ENCODE measurements at regions not wholly inside any gene's neighbourhood (a gene's known extent, or its start where the extent isn't known, plus 50 kb on each side); places are given as distances from the start of the nearest gene placed in this dataset.

DNA sequence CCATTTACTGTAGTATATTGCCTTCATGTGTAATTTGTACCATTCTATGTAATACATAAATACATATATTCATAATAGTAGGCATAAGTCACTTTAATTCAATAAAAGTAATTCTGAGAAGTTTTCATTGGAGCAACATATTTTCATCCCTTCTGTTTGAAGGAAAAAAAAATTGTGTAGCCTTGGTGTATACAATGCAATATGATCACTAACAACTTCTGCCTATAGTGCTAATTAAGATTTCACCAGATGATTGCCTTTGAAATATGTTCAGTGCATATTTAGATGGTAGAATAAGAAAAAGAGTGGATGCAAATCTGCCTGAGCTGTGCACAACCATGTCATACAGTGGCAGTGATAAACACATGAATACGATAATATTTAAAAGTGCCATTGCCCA is 996.8 kb downstream of the EFNA5 start:
- no peak overlapping the region for H3K4me3 ChIP-seq (ENCODE audit: low read depth, low read length)
- DNase-seq (ENCODE audit: low read depth), result no peak
- TF ChIP-seq, protein P1, sequence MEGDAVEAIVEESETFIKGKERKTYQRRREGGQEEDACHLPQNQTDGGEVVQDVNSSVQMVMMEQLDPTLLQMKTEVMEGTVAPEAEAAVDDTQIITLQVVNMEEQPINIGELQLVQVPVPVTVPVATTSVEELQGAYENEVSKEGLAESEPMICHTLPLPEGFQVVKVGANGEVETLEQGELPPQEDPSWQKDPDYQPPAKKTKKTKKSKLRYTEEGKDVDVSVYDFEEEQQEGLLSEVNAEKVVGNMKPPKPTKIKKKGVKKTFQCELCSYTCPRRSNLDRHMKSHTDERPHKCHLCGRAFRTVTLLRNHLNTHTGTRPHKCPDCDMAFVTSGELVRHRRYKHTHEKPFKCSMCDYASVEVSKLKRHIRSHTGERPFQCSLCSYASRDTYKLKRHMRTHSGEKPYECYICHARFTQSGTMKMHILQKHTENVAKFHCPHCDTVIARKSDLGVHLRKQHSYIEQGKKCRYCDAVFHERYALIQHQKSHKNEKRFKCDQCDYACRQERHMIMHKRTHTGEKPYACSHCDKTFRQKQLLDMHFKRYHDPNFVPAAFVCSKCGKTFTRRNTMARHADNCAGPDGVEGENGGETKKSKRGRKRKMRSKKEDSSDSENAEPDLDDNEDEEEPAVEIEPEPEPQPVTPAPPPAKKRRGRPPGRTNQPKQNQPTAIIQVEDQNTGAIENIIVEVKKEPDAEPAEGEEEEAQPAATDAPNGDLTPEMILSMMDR (IDR thresholded peaks at IDR 0.05; ENCODE audit: low read depth, low read length, missing control alignments), result no peak
- in situ Hi-C loops (cut with HindIII; ENCODE audit: low sequenced_read_pairs), result no loop called here

DNA sequence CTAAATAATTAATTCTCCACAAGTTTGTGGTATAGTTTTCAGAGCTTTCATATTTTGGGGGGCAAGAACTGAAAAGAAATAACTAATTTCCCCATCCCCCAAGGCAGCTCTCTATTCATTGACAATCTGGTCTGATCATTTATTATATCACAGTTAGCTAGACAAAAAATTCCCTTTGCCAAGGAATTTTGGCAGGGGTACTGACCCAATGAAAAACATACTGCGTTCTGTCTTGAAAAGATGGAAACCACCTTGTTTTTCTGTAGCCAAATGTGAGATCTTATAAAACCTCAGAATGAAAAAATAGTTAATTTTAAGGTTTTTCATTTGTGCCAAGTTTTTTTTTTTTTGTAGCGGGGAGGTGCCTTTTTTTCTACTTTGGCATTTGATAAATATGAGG is 1008.9 kb downstream of the EFNA5 start:
- in situ Hi-C loops (cut with HindIII; ENCODE audit: low sequenced_read_pairs), result no loop called here

DNA sequence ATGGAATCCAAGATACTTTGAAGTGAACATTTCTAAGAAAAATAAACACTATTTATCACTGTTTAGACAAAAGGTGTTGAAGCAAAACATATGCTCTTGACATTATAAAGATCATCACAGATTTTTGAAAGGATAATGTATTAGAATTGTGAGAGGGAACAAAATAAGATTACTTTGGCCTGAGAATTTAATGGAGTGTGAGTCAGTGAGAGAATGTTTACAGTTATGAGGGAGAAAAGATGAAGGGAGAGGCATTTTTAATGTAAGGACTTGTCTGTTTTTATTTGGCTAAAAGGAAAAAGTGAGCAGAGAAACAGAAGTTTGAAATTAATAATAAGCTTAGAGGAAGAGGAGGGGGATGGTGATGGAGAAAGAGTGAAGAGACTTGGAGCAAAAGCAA is 1010.1 kb downstream of the EFNA5 start:
- in situ Hi-C loops (cut with HindIII; ENCODE audit: low sequenced_read_pairs), result no loop called here
- H3K4me3 ChIP-seq (ENCODE audit: low read depth, low read length), result no peak overlapping the region
- DNase-seq (ENCODE audit: low read depth), result no peak

More for the DNA sequence above, 1008.9 kb downstream of the EFNA5 start:
- no peak overlapping the region for H3K4me3 ChIP-seq (ENCODE audit: low read depth, low read length)
- TF ChIP-seq, protein P1 (IDR thresholded peaks at IDR 0.05; ENCODE audit: low read depth, low read length, missing control alignments), result no peak
- DNase-seq (ENCODE audit: low read depth), result peak; percentile 40

DNA sequence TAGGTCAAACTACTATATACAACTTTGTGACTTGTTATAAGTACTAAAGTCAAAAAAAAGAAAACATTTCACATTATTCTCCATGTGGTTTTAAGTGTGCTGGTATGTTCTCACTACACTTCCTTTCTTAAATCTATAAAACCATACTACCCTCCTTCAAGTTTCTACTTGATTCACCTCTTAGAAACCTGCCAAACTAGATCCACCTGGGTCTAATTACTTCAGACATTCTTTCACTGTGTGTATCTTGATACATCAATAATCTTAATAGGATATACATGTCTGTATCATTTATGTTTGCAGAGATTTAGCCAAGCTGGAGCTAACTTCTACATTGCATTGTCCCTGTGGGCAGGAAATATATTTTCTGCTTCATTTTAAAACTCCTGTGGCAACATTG is 1012.6 kb downstream of the EFNA5 start:
- no peak for DNase-seq (ENCODE audit: low read depth)
- in situ Hi-C loops (cut with HindIII; ENCODE audit: low sequenced_read_pairs), result no loop called here
- no peak overlapping the region for H3K4me3 ChIP-seq (ENCODE audit: low read depth, low read length)
- TF ChIP-seq, protein P1 (IDR thresholded peaks at IDR 0.05; ENCODE audit: low read depth, low read length, missing control alignments), result no peak

More for the DNA sequence above, 1010.1 kb downstream of the EFNA5 start:
- TF ChIP-seq, protein P1 (IDR thresholded peaks at IDR 0.05; ENCODE audit: low read depth, low read length, missing control alignments), result no peak

DNA sequence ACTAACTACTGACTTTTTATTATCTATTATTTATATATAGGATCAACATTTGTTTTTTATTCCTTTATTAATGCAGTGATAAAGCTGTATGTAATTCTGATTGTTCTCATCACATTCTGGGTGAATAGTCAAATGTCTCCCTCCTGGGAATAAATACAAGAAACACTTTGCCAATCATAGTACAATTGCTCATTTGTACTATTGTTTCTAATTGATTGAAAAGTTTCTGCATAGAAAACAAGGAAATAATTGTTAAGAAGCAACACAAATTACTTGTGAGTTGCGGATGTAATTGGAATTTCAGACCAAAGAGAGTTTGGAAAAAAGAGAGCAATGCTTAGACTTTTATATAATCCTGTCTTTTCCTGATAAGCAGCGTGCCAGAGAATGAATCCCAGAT is 1013.9 kb downstream of the EFNA5 start:
- no peak for DNase-seq (ENCODE audit: low read depth)
- TF ChIP-seq, protein P1 (IDR thresholded peaks at IDR 0.05; ENCODE audit: low read depth, low read length, missing control alignments), result no peak
- in situ Hi-C loops (cut with HindIII; ENCODE audit: low sequenced_read_pairs), result no loop called here
- H3K4me3 ChIP-seq (ENCODE audit: low read depth, low read length), result no peak overlapping the region

DNA sequence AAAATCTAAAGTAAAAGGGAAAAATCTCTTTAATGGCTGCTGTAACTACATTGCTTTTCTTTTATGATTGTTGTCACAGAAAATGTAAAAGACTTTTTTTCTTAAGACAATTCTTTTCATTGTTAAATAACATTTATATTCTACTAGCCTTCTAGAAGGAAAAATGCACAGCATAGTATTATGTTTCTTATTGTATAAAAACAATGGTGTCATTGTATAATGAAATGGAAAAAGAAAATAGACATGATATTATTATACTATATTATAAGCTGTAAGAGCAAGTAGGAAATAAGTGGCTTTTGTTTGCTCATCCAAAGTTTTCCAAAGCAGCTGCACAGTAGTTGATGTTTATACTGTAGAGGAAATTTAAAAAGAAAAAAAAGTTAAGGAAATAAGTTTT is 1021.7 kb downstream of the EFNA5 start:
- no peak for DNase-seq (ENCODE audit: low read depth)
- TF ChIP-seq, protein P1 (IDR thresholded peaks at IDR 0.05; ENCODE audit: low read depth, low read length, missing control alignments), result no peak
- H3K4me3 ChIP-seq (ENCODE audit: low read depth, low read length), result no peak overlapping the region
- in situ Hi-C loops (cut with HindIII; ENCODE audit: low sequenced_read_pairs), result no loop called here

DNA sequence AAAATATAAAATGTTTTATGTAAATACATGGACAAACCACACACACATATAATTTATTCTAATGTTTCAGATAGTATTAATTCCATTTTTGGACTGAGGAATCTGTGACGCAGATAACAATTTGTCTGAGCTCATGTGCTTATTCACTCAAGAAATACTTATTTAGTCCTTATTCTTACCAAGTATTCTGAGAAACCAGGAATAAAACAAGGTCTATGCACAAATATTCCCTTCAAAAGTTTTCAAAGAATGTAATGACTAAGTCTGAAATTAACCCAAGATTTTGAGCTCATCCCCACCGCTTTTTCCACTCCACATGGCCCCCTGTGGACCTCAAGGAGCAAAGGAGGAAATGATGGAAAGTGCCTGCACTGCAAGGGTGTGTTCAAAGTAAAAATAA is 1022.3 kb downstream of the EFNA5 start:
- no peak for DNase-seq (ENCODE audit: low read depth)
- in situ Hi-C loops (cut with HindIII; ENCODE audit: low sequenced_read_pairs), result no loop called here
- TF ChIP-seq, protein P1 (IDR thresholded peaks at IDR 0.05; ENCODE audit: low read depth, low read length, missing control alignments), result no peak
- H3K4me3 ChIP-seq (ENCODE audit: low read depth, low read length), result no peak overlapping the region
